NT2/D1 (cell line): ENCODE measurements at regions not wholly inside any gene's neighbourhood (a gene's known extent, or its start where the extent isn't known, plus 50 kb on each side); places are given as distances from the start of the nearest gene placed in this dataset.

ENCODE experiments used
- YY1 ChIP-seq: IDR thresholded peaks from 2 replicates; pipeline ENCODE4 v1.6.1; 2011; ENCODE audit not compliant: insufficient read length, insufficient read depth
- ZNF274 ChIP-seq: IDR thresholded peaks from 2 replicates; pipeline ENCODE4 v1.6.1; 2011; ENCODE audit warnings: mild to moderate bottlenecking, low read depth, low read length

DNA sequence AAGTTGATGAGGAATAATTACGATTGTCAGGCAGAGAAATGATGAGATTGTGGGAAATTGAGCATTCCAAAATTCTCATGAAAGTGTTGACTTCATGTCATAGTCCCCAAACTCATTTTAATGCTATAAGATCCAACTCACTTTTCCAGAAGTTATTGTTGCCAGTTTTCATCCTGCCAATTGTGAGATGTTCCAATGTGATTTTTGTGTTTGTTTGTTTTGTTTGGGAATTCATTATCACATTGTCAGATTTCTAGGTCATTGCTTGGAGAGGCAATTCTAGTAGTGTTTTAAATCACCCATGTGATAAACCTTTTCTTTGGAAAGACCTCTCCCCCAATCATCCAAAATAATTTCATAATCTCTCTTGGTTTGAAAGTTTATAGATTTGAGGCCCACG, 86.0 kb upstream of the ACVR2A start:
- TF ChIP-seq YY1 (no peak), ZNF274 (no peak)
